ENCODE measurements at regions not wholly inside any gene's neighbourhood (a gene's known extent, or its start where the extent isn't known, plus 50 kb on each side); places are given as distances from the start of the nearest gene placed in this dataset.

GRCh38 chr4:176436293-176436973 lies 116.7 kb downstream of the SPCS3 start:
- peak; percentile 6 for DNase-seq (ENCODE audit: extremely low read depth, insufficient read length)
- no peak for TF ChIP-seq CTCF (IDR thresholded peaks at IDR 0.05; ENCODE audit: insufficient read depth, low read length, poor library complexity, severe bottlenecking)
- Histone ChIP-seq H3K4me3 (replicated peaks; ENCODE audit: low read depth, low read length) (no peak overlapping the region), H3K27me3 (replicated peaks; ENCODE audit: control insufficient read depth, insufficient read depth, low read length) (no peaks in the 10 kb centered on the region), H3K36me3 (ENCODE audit: control insufficient read depth, insufficient read depth, low read length) (no peaks in the 10 kb centered on the region)

GRCh38 chr4:176437756-176438155 lies 118.0 kb downstream of the SPCS3 start:
- no peak for TF ChIP-seq CTCF (IDR thresholded peaks at IDR 0.05; ENCODE audit: insufficient read depth, low read length, poor library complexity, severe bottlenecking)
- Histone ChIP-seq H3K4me3 (replicated peaks; ENCODE audit: low read depth, low read length) (no peak overlapping the region), H3K27me3 (replicated peaks; ENCODE audit: control insufficient read depth, insufficient read depth, low read length) (no peaks in the 10 kb centered on the region), H3K36me3 (ENCODE audit: control insufficient read depth, insufficient read depth, low read length) (no peaks in the 10 kb centered on the region)
- no peak for DNase-seq (ENCODE audit: extremely low read depth, insufficient read length)

GRCh38 chr4:176438401-176438800 lies 118.6 kb downstream of the SPCS3 start:
- H3K36me3 ChIP-seq (ENCODE audit: control insufficient read depth, insufficient read depth, low read length), result no peaks in the 10 kb centered on the region
- DNase-seq (ENCODE audit: extremely low read depth, insufficient read length), result no peak
- no peak overlapping the region for H3K4me3 ChIP-seq (replicated peaks; ENCODE audit: low read depth, low read length)
- no peaks in the 10 kb centered on the region for H3K27me3 ChIP-seq (replicated peaks; ENCODE audit: control insufficient read depth, insufficient read depth, low read length)
- no peak for TF ChIP-seq CTCF (IDR thresholded peaks at IDR 0.05; ENCODE audit: insufficient read depth, low read length, poor library complexity, severe bottlenecking)

GRCh38 chr4:176439611-176440010 lies 119.8 kb downstream of the SPCS3 start:
- Histone ChIP-seq H3K36me3 (ENCODE audit: control insufficient read depth, insufficient read depth, low read length) (no peaks in the 10 kb centered on the region), H3K4me3 (replicated peaks; ENCODE audit: low read depth, low read length) (no peak overlapping the region), H3K27me3 (replicated peaks; ENCODE audit: control insufficient read depth, insufficient read depth, low read length) (no peaks in the 10 kb centered on the region)
- TF ChIP-seq CTCF (IDR thresholded peaks at IDR 0.05; ENCODE audit: insufficient read depth, low read length, poor library complexity, severe bottlenecking), result no peak
- no peak for DNase-seq (ENCODE audit: extremely low read depth, insufficient read length)

- H3K4me3 ChIP-seq (replicated peaks; ENCODE audit: low read depth, low read length), result no peak overlapping the region
- no peaks in the 10 kb centered on the region for H3K36me3 ChIP-seq (ENCODE audit: control insufficient read depth, insufficient read depth, low read length)
- no peaks in the 10 kb centered on the region for H3K27me3 ChIP-seq (replicated peaks; ENCODE audit: control insufficient read depth, insufficient read depth, low read length)
- no peak for TF ChIP-seq CTCF (IDR thresholded peaks at IDR 0.05; ENCODE audit: insufficient read depth, low read length, poor library complexity, severe bottlenecking)
- DNase-seq (ENCODE audit: extremely low read depth, insufficient read length), result no peak
Measured at GRCh38 chr4:176440698-176441097, 120.9 kb downstream of the SPCS3 start.

- no peak overlapping the region for H3K4me3 ChIP-seq (replicated peaks; ENCODE audit: low read depth, low read length)
- no peaks in the 10 kb centered on the region for H3K36me3 ChIP-seq (ENCODE audit: control insufficient read depth, insufficient read depth, low read length)
- no peak for TF ChIP-seq CTCF (IDR thresholded peaks at IDR 0.05; ENCODE audit: insufficient read depth, low read length, poor library complexity, severe bottlenecking)
- no peaks in the 10 kb centered on the region for H3K27me3 ChIP-seq (replicated peaks; ENCODE audit: control insufficient read depth, insufficient read depth, low read length)
- DNase-seq (ENCODE audit: extremely low read depth, insufficient read length), result no peak
Measured at GRCh38 chr4:176441594-176441993, 121.8 kb downstream of the SPCS3 start.
